ENCODE measurements at regions not wholly inside any gene's neighbourhood (a gene's known extent, or its start where the extent isn't known, plus 50 kb on each side); places are given as distances from the start of the nearest gene placed in this dataset.
"Not testable (repeated sequence)": the region's sequence is repeated elsewhere in the genome, so short reads cannot be mapped to it uniquely, and the experiment has no call there.

DNA sequence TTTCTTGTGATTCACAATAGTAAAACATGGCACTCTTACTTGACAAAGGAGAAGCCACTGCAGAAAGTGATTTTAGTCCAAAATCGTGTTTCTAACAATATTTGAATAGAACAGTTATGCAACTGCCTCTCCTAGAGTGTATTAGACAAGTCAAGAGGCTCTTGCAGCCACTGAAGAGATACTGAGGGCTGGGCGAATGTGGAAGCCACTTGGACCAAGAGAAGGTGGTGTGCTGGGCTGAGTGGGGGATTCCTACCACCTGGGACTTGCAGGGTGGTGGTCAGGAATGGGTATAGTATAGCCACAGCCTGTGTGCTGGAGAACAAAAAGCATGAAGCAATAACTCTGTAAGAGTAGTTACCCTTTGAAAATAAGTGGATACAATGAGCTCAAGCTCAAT lies 223.8 kb upstream of the DNAJC19 start:
- no peak for DNase-seq (ENCODE audit: extremely low read depth, low read depth)
- no peak for TF ChIP-seq CTCF (IDR thresholded peaks at IDR 0.05; ENCODE audit: low read depth, low read length)

DNA sequence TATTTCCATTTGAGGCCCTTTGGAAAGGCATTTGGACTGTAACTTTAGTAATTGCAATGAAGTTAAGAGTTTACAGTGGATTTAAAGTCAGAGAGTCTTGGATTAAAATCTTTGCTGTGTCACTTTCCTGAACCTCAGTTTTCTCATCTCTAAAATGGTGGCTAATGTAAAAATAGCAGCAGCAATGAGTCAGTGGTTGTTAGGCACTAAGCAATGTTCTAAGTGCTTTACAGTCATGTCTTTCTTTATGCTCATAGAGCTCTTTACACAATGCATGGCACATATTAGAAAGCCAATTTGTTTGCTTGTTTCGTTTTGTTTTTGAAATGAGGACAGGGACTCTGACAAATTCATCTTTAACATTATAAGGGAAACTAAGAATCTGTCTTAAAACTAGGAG lies 222.7 kb upstream of the DNAJC19 start:
- DNase-seq (ENCODE audit: extremely low read depth, low read depth) = no peak
- TF ChIP-seq CTCF (IDR thresholded peaks at IDR 0.05; ENCODE audit: low read depth, low read length) = no peak

DNA sequence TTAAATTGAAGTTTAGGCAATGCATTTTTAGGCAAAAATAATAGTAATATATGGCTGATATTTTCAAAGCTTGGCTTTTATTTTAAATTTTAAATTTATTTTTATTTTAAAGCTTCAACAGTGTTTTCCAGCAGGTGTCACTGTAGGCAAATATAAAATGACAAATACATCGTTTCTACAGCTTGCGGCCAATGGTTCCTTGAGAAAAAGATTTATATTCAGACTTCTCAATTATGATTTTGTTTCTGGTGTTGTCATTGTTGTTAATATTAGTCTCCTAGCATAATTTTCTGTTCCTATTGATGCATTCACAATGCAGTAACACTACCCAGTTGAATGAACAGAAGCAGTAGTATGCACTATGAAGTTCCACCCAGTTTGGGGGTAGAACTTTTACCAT lies 220.7 kb upstream of the DNAJC19 start:
- TF ChIP-seq CTCF (IDR thresholded peaks at IDR 0.05; ENCODE audit: low read depth, low read length) = no peak; the same call in 1 of the 2 replicates
- DNase-seq (ENCODE audit: extremely low read depth, low read depth) = no peak

DNA sequence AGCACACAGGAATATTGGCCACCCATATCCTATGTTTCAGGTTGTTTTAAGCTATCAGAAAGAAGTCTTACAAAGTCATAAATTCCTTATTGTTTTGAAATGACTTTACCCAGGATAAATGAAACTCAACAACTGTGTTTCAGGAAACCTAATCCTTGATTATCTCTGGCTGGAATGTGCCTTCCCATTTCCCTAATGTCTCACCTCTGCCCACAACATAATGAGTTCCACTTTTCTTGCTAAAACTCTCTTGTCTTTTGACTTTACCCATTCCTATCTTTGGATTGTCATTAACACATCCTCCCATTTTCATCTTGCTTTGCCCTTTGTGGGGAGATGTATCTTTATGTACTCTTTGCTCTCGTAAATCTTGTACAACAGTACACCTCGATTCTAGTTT lies 200.0 kb upstream of the DNAJC19 start:
- DNase-seq (ENCODE audit: extremely low read depth, low read depth) = no peak
- no peak for TF ChIP-seq CTCF (IDR thresholded peaks at IDR 0.05; ENCODE audit: low read depth, low read length)

DNA sequence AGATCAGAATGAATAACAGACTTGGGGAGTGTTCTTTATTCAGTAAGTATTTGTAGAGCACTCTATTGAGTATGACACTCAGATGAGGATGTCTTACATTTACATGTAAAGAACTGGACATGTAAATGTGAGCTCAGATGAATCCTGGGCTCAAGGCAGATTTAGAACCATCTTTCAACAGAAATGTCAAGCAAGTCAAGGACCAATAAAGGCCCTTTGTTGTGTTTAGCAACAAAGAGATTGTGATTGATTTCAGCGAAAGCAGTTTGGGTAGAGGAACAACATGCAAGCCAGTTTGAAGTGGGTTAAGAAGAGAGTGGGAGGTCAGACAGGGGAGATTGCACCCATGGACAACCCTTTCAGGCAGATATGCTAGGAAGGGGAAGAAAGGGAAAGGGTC lies 194.2 kb upstream of the DNAJC19 start:
- DNase-seq (ENCODE audit: extremely low read depth, low read depth) = no peak
- no peak for TF ChIP-seq CTCF (IDR thresholded peaks at IDR 0.05; ENCODE audit: low read depth, low read length)

DNA sequence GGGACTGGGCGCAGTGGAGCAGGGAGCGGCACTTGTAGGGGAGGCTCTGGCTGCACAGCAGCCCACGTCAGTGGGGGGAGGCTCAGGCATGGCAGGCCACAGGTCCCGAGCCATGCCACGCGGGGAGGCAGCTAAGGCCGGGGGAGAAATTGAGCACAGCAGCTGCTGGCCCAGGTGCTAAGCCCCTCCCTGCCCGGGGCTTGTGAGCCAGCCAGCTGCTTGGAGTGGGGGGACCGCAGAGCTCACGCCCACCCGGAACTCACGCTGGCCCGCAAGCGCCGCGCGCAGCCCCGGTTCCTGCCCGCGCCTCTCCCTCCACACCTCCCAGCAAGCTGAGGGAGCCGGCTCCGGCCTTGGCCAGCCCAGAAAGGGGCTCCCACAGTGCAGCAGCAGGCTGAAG lies 193.5 kb upstream of the DNAJC19 start:
- DNase-seq (ENCODE audit: extremely low read depth, low read depth) = not testable (repeated sequence)

GRCh38 chr3:181178991-181179390 lies 189.5 kb upstream of the DNAJC19 start:
- DNase-seq (ENCODE audit: extremely low read depth, low read depth) = no peak
- TF ChIP-seq CTCF (IDR thresholded peaks at IDR 0.05; ENCODE audit: low read depth, low read length) = no peak

- TF ChIP-seq CTCF (IDR thresholded peaks at IDR 0.05; ENCODE audit: low read depth, low read length) = peak; percentile 23
- no peak for DNase-seq (ENCODE audit: extremely low read depth, low read depth)
These were observed 187.1 kb upstream of the DNAJC19 start for GRCh38 chr3:181176601-181177000.
